NCI-H2107 treated with DMSO at 0.1 percent for 48 hours (cell line): ENCODE measurements at regions not wholly inside any gene's neighbourhood (a gene's known extent, or its start where the extent isn't known, plus 50 kb on each side); places are given as distances from the start of the nearest gene placed in this dataset.

Source experiments
- DNase-seq: peaks from one replicate; lab custom pipeline; 2025; ENCODE audit not compliant: unreplicated experiment; lab: John Stamatoyannopoulos, UW

- peak; percentile 76 for DNase-seq
Observed at GRCh38 chr7:155961241-155962190, 149.3 kb upstream of the SHH start.

- peak; percentile 58 for DNase-seq
Observed at GRCh38 chr7:155959894-155960293, 147.6 kb upstream of the SHH start.

- DNase-seq, result no peak
Observed at GRCh38 chr7:155956977-155957376, 144.7 kb upstream of the SHH start.

GRCh38 chr7:155955367-155955635, 143.0 kb upstream of the SHH start:
- no peak for DNase-seq

GRCh38 chr7:155954550-155955366, 142.5 kb upstream of the SHH start:
- DNase-seq, result no peak

GRCh38 chr7:155953781-155954549, 141.7 kb upstream of the SHH start:
- DNase-seq, result no peak

- no peak for DNase-seq
Observed at GRCh38 chr7:155953501-155953778, 141.2 kb upstream of the SHH start.

GRCh38 chr7:155951554-155952158, 139.4 kb upstream of the SHH start:
- no peak for DNase-seq

- DNase-seq, result no peak
Observed at GRCh38 chr7:155950898-155951553, 138.8 kb upstream of the SHH start.

GRCh38 chr7:155948845-155949244, 136.6 kb upstream of the SHH start:
- DNase-seq, result no peak

- no peak for DNase-seq
Observed at GRCh38 chr7:155948423-155948822, 136.2 kb upstream of the SHH start.

- no peak for DNase-seq
Observed at GRCh38 chr7:155947051-155947450, 134.8 kb upstream of the SHH start.

- DNase-seq, result no peak
Observed at GRCh38 chr7:155945670-155946325, 133.5 kb upstream of the SHH start.

GRCh38 chr7:155944901-155945300, 132.6 kb upstream of the SHH start:
- no peak for DNase-seq

GRCh38 chr7:155943251-155943899, 131.1 kb upstream of the SHH start:
- DNase-seq, result no peak

- DNase-seq, result no peak
Observed at GRCh38 chr7:155942226-155942950, 130.1 kb upstream of the SHH start.

GRCh38 chr7:155941688-155942087, 129.4 kb upstream of the SHH start:
- no peak for DNase-seq

GRCh38 chr7:155939350-155939749, 127.1 kb upstream of the SHH start:
- DNase-seq, result no peak

- DNase-seq, result no peak
Observed at GRCh38 chr7:155938129-155938528, 125.9 kb upstream of the SHH start.
